Colonic mucosa (tissue), 4 donors: ENCODE measurements at regions not wholly inside any gene's neighbourhood (a gene's known extent, or its start where the extent isn't known, plus 50 kb on each side); places are given as distances from the start of the nearest gene placed in this dataset.

Source experiments
- DNase-seq: peaks from one replicate; pipeline ENCODE4 v3.0.0-alpha.2; 2020
- H3K27ac ChIP-seq: fragments of 200-600 bp; one replicate; pipeline ENCODE4 v1.8.0; 2021
- H3K27me3 ChIP-seq: fragments of 200-600 bp; one replicate; pipeline ENCODE4 v1.8.0; 2021
- H3K36me3 ChIP-seq: fragments of 200-600 bp; one replicate; pipeline ENCODE4 v1.8.0; 2021
- H3K4me1 ChIP-seq: fragments of 200-600 bp; one replicate; pipeline ENCODE4 v1.8.0; 2021; ENCODE audit warnings: mild to moderate bottlenecking
- H3K4me3 ChIP-seq: fragments of 200-600 bp; one replicate; pipeline ENCODE4 v1.8.0; 2021
- H3K9ac ChIP-seq, 2 donors: one replicate each; pipeline ENCODE4 v1.7.0; 2013; ENCODE audit warnings: control low read depth in 2 of 2, low read depth in 2 of 2, low read length in 2 of 2
- H3K9me3 ChIP-seq: fragments of 200-600 bp; one replicate; pipeline ENCODE4 v1.8.0; 2021
- CTCF ChIP-seq: fragments of 200-600 bp; IDR thresholded peaks from one replicate; pipeline ENCODE4 v1.8.0; 2022; ENCODE audit warnings: antibody characterized with exemption, mild to moderate bottlenecking
- intact Hi-C: fragments of 100-400 bp; cut with DNase I; formaldehyde crosslinking; loops from one replicate; pipeline ENCODE4 v1.14.1; 2022
- donor health status: healthy.
- donor health status: DM: no; HTN: no; CAD: no.
- donor health status: DM: no; HTN: no; CAD: no.

DNA sequence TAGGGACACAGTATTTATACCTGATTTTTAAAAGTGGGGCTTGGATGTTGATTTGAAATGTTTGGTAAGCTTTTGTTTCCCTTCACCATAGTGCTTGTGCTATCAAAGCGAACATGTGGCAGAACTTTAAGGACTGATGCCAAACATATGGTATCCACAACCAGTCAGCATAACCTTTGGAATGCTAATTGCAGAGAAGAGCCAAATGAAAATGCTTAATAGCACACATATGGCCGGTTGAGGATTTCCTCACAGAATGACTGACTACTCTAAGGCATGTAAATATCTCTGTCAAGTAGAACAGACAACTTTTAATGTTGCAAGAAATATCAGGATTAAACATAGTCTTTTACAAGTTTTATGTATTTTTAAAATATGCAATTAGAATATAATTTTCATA is 120.9 kb upstream of the COL3A1 start:
- no peak overlapping the region for H3K27ac ChIP-seq
- no peaks in the 10 kb centered on the region for H3K27me3 ChIP-seq
- no peaks in the 10 kb centered on the region for H3K9me3 ChIP-seq
- no peak overlapping the region for H3K4me3 ChIP-seq
- DNase-seq, result no peak
- no peak for TF ChIP-seq CTCF
- H3K4me1 ChIP-seq, result no peaks in the 10 kb centered on the region
- no peak overlapping the region for H3K9ac ChIP-seq
- intact Hi-C loops, result no loop called here
- H3K36me3 ChIP-seq, result no peaks in the 10 kb centered on the region

DNA sequence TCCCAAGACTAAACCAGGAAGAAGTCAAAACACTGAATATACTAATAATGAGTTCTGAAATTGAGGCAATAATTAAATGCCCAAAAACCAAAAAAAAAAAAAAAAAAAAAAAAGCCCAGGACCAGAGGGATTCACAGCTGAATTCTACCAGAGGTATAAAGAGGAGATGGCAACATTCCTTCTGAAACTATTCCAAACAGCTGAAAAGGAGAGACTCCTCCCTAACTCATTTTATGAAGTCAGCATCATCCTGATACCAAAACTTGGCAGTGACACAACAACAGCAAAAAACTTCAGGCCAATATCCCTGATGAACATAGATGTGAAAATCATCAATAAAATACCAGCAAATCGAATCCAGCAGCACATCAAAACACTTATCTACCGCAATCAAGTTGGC is 108.5 kb upstream of the COL3A1 start:
- H3K27ac ChIP-seq, result no peak overlapping the region

GRCh38 chr2:188869550-188869949 is 104.6 kb upstream of the COL3A1 start:
- intact Hi-C loops, result no loop called here
- Histone ChIP-seq H3K4me1 (no peaks in the 10 kb centered on the region), H3K36me3 (no peaks in the 10 kb centered on the region), H3K9ac (no peak overlapping the region), H3K27ac (no peak overlapping the region), H3K4me3 (no peak overlapping the region), H3K9me3 (no peaks in the 10 kb centered on the region), H3K27me3 (no peaks in the 10 kb centered on the region)
- TF ChIP-seq CTCF, result no peak
- no peak for DNase-seq

More for the DNA sequence above, 108.5 kb upstream of the COL3A1 start:
- Histone ChIP-seq H3K36me3 (no peaks in the 10 kb centered on the region), H3K9ac (no peak overlapping the region), H3K27me3 (no peaks in the 10 kb centered on the region), H3K4me1 (no peaks in the 10 kb centered on the region), H3K9me3 (no peaks in the 10 kb centered on the region), H3K4me3 (no peak overlapping the region)
- no peak for DNase-seq
- intact Hi-C loops, result no loop called here
- no peak for TF ChIP-seq CTCF

DNA sequence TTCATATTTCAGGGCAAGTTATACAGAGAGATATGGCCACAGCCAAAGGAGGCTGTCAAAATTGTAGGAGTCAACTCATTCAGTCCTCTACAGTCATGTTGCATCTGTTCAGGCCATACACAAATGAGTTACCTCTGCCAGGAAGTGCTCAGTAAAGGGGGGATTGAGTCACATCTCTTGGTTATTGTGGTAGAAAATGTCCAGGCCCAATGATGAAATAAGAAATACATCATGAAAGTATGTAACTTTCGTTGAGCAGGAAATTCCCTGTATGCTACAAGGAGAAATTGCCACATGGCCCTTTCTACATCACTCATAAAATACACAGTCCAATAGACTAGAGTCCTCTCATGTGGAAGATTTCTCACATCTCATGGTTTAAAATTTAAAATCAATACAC is 103.9 kb upstream of the COL3A1 start:
- H3K4me1 ChIP-seq, result no peaks in the 10 kb centered on the region
- H3K27me3 ChIP-seq, result no peaks in the 10 kb centered on the region
- no peak overlapping the region for H3K4me3 ChIP-seq
- no peak overlapping the region for H3K9ac ChIP-seq
- H3K36me3 ChIP-seq, result no peaks in the 10 kb centered on the region
- H3K9me3 ChIP-seq, result no peaks in the 10 kb centered on the region
- no peak for TF ChIP-seq CTCF
- H3K27ac ChIP-seq, result no peak overlapping the region
- no peak for DNase-seq
- intact Hi-C loops, result no loop called here

DNA sequence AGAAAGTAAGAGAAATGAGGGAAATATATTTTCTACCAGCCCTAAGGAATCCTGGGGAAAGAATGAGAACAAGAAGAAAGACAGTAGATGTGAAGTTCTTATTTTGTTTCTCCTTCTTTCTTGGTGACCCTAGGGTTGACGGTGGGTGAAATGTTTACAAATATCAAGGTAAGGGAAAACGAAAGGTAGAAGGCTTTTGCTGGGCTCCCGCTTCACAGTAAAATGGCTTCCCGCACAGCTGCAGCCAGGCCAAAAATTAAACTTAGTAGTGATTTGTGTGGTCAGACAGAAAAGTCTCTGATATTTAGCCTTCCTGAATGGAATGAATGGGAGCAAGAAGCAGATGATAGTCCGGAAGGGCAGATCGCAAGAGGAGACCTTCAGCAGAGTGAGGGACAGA is 99.1 kb upstream of the COL3A1 start:
- H3K9me3 ChIP-seq, result no peaks in the 10 kb centered on the region
- no peak overlapping the region for H3K9ac ChIP-seq
- H3K4me3 ChIP-seq, result no peak overlapping the region
- intact Hi-C loops, result no loop called here
- no peaks in the 10 kb centered on the region for H3K27me3 ChIP-seq
- no peak for TF ChIP-seq CTCF
- no peak for DNase-seq
- no peaks in the 10 kb centered on the region for H3K4me1 ChIP-seq
- H3K36me3 ChIP-seq, result no peaks in the 10 kb centered on the region
- no peak overlapping the region for H3K27ac ChIP-seq

DNA sequence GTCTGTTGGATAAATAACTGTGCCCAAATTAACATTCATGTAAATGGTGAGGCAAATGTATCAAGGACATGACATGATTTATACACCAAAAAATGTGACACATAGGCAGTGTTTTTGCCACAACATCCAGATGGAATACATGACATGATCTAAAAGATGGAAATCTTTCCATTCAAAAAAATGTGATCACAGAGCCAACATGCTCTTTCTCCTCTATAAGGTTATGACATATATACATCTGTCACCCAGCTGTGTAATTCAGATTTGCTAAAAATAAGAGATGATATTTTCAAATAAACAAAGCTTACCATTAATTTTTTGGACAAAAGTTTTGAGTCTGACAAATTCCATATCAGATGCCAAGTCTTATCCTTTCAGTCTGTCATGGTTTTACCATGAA is 95.5 kb upstream of the COL3A1 start:
- Histone ChIP-seq H3K9ac (no peak overlapping the region), H3K27me3 (no peaks in the 10 kb centered on the region), H3K4me1 (no peaks in the 10 kb centered on the region), H3K27ac (no peak overlapping the region), H3K36me3 (no peaks in the 10 kb centered on the region), H3K4me3 (no peak overlapping the region), H3K9me3 (no peaks in the 10 kb centered on the region)
- DNase-seq, result no peak
- intact Hi-C loops, result no loop called here
- no peak for TF ChIP-seq CTCF
